Loucy (cell line): ENCODE measurements at regions not wholly inside any gene's neighbourhood (a gene's known extent, or its start where the extent isn't known, plus 50 kb on each side); places are given as distances from the start of the nearest gene placed in this dataset.

Experiments used
- CTCF ChIP-seq: fragments of 200-600 bp; sonication (generic); conservative IDR thresholded peaks from 2 replicates; pipeline ENCODE4 v1.5.1; 2014; ENCODE audit warnings: mild to moderate bottlenecking, antibody characterized with exemption, low read length
- EZH2phosphoT487 ChIP-seq: fragments of 200-600 bp; IDR thresholded peaks from 2 replicates; pipeline ENCODE4 v1.6.1; 2018; ENCODE audit warnings: antibody characterized with exemption, mild to moderate bottlenecking, moderate library complexity, borderline replicate concordance

- TF ChIP-seq CTCF (no peak), EZH2phosphoT487 (no peak)
Observed at GRCh38 chr2:226520723-226521122, 278.9 kb downstream of the IRS1 start.
